NCI-H2196 treated with DMSO at 0.1 percent for 48 hours (cell line): ENCODE measurements at regions not wholly inside any gene's neighbourhood (a gene's known extent, or its start where the extent isn't known, plus 50 kb on each side); places are given as distances from the start of the nearest gene placed in this dataset.
"Not testable (repeated sequence)": the region's sequence is repeated elsewhere in the genome, so short reads cannot be mapped to it uniquely, and the experiment has no call there.

Source experiments
- DNase-seq: peaks from one replicate; lab custom pipeline; 2025; ENCODE audit not compliant: unreplicated experiment; lab: John Stamatoyannopoulos, UW

DNA sequence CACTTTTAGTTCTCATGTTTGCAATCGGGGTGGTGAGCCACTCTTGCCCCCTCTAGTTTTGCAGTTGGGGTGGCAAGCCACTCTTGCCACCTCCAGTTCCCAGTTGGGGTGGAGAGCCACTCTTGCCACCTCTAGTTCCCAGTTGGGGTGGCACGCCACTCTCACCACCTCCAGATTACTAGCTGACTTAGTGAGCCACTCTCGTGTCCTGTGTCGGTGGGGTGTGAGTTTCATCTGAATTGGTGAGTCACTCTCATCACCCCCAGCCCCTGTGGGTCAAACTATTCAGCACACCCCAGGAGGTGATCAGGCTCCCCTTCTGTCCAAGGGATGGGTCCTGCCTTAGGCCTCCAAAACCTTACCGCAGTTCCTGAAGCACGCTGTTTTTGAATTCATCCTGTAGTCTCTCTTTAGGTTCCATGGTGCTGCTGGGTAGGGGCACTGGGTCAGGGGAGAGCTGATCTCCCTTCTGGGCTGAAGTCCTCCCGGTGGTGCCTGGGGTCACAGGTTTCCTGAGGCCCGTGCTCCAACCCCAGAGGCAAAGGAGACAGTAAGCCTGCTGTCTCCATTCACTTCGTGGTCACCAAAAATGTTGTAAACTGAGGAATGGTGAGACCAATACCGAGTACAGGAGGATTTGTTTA, 224.2 kb upstream of the SYNCRIP start:
- no peak for DNase-seq

DNA sequence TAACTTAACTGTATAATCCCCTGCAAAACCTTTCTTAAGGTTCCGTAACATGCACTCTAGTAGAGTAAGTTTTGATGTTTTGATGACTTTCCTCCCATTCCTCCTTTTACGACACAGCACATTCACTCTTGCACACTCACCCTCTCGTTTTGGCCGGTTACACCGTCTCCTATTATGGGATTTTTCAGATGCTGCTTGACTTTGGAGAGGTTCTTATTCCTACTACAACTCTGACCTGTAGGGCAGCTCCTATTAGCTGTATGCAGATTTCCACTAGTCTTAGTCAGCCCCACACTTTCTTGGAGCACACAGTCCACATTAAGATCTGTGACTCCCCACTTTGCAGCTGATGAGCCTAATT, 223.7 kb upstream of the SYNCRIP start:
- DNase-seq: no peak

DNA sequence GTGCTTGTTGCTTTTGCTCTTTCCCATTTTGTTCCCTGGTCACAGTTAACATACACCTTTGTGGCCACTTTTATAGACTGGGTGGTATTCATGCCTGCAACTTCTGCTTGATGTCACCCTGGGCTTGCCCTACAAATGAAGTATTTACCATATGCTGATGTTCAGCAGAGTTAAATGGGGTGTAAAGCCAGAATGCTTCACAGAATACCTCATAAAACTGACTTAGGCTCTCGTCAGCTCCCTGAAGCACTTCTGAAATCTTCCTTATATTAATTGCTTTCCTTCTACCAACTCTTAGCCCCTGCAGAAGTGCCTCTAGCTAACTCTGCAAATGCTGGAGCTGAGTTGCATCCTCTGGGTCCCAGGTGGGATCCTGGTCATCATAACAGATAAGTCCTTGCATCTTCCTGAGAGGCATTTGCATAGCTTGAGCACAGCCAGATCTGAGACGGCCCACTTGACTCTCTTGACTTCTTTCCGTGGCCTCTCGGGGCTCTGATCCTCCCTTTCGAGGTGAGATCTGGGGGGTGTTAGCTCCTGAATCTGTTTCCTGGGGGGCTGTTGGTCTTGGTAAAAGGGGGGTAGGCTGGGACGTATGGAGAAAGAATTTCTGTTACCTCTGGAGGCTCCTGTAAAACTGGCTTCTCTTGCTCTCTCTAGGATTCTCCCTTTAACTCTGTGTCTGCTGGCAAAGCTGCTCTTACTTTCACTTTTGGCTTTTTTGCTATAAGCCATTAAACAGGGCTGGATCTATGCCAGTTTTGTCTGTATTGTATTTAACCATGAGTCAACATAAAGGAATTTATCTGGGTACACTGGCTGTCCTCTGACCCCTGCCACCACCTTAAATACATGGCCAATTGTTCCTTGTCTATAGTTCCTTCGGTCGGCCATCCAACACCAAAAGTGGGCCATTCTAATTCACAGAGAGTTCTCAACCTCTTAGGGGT, 223.0 kb upstream of the SYNCRIP start:
- no peak for DNase-seq

DNA sequence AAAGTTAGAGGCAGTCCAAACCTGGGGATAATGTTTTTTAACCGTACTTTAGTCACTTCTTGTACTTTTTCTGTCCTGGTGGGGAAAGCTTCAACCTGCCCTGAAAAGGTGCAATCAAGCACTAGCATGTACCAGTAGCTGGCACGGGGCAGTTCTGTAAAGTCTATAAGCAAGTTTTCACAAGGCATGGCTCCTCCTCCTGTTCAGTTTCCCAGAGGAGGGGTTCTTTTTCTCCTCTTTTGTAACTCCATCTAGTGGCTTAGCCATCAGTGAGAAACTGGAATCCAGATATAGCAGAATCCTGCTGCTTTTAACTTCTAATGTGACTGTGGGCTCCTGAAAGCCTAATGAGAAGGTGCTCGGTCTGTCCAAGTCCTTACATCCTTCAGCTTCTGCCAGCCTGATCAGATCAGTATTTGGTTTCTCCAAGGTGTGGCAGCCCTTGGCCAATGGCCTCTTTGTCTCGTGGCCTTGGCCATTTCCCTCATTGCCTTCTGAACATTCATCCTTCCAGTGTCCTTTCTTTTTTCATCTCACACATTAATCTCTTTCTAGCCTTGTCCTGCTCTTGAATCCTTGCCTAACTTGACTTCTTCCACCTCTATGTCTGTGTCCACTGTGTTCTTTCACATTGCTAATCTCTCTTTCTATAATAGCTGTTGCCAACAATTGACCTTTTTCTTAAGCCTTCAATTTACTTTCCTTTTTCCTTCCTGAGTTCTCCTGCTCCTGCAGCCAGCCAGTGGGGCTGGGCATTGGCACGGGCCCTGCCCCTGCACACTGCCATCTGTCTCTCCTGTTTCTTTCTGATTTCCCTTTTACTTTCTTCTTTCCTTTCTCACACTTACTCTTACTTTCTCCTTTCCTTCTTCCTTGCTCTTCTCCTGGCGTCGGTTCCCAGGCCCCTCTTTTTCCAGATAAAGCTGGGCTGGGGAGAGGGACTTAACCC, 222.0 kb upstream of the SYNCRIP start:
- DNase-seq: no peak

DNA sequence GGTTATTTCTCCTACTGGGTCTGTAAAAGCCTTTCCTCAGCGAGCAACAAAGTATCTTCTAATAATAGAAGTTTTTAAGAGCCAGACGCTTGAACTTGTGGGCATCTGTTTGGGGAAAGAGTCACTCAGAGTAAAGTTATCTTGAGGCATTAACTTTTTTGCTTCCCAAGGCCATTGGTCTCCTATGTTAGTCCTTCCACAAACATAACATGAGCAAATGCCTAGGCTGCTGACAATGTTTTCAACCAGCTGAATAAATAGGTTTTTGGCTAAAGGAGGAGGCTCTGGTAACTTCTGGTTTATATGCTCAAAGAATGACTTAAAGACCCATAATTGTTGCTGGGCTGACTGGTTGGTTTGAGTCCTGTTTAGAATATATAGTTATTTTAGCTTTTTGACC, 213.5 kb upstream of the SYNCRIP start:
- no peak for DNase-seq

DNA sequence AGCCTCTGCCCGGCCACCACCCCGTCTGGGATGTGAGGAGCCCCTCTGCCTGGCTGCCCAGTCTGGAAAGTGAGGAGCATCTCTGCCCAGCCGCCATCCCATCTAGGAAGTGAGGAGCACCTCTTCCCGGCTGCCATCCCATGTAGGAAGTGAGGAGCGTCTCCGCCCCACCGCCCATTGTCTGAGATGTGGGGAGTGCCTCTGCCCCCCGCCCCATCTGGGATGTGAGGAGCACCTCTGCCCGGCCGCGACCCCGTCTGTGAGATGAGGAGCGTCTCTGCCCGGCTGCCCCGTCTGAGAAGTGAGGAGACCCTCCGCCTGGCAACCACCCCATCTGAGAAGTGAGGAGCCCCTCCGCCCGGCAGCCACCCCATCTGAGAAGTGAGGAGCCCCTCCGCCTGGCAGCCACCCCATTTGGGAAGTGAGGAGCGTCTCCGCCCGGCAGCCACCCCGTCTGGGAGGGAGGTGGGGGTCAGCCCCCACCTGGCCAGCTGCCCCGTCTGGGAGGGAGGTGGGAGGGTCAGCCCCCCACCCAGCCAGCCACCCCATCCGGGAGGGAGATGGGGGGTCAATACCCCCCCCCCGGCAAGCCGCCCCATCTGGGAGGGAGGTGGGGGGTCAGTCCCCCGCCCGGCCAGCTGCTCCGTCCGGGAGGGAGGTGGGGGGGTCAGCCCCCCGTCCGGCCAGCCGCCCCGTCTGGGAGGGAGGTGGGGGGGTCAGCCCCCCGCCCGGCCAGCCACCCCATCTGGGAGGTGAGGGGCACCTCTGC, 195.8 kb upstream of the SYNCRIP start:
- not testable (repeated sequence) for DNase-seq

DNA sequence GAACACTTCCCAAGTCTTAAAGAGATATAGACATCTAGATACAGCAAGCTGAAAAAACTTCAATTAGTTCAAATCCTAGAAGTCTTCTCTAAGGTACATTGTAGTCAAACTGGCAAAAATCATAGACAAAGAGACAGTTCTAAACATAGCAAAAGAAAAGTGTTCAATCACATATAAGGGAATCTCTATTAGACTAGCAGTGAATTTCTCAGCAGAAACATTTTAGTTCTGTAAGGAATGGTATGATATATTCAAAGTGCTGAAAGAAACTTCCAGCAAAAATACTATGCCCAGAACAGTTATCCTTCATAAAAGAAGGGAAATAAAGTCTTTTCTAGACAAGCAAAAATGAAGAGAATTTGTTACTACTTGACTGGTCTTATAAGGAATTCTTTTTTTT, 186.3 kb upstream of the SYNCRIP start:
- no peak for DNase-seq

DNA sequence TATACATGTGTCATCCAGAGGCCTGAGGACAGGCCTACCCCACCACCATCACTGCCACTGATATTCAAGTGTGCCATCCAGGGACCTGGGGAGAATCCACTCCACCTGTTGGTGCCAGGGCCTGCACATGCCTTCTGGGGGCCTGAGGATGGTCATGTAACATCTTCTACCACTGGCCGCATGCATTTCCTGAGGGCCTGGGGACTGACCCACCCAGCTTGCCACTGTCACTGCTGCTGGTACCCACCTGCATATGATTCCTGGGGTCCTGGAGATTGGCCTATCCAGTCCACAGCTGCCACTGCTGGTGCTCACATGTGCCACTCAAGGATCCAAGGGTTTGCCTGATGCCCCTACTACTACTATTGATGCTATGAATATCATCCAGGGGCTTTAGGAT, 184.3 kb upstream of the SYNCRIP start:
- no peak for DNase-seq

DNA sequence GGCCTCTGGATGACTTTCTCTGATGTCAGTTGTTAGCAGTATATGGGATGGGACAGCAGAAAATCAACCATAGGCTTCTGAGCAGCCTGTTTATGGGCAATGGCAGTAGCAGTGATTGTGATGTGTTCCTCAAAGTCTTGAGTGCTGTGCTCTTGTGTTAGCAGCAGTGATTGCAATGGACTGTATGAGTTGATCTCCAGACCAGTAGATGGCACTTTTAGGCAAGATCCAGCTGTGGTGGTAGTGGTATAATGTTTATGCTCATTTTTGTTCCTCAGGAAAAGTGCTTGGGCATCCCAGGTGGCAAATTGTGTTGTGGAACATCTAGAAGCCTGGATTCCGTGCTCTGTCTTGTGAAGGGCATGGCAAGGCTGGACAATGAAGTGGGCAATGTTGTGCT, 181.6 kb upstream of the SYNCRIP start:
- DNase-seq: no peak

DNA sequence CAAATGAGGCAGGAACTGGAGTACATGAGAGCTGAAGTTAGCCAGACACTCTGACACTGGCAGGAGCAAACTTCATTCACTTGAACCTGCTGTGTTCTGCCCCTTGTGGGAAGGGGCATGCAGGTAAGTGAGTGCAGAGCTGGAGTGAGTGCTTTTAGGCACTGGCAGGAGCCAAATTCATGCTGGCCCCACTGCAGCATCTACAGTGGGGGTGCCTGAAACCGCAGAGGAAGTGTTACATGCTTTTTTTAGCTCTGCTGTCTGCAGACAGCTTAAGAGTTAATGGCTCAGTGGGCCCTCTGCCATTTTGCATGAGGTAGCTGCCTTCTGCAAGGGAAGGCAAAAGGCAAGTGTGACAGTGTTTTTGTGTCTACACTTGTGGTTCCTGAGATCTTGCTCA, 167.9 kb upstream of the SYNCRIP start:
- no peak for DNase-seq

DNA sequence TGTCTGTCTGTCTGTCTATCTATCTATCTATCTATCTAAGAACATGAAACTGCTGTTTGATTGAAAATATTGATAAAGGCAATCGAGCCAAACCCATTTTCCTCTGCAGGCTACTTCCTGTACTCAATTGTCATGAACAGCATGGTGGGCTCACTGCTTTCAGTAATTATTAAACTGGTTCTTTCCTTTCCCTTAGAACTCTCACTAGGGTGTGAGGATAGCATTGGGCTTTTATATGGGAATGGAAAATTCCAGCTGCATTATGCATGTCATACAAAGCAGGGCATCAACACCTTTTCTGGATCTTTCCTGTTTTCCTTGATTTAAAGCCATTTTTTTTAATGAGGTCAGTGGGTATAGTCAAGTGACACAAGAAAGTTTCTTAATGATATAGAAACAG, 161.0 kb upstream of the SYNCRIP start:
- no peak for DNase-seq

DNA sequence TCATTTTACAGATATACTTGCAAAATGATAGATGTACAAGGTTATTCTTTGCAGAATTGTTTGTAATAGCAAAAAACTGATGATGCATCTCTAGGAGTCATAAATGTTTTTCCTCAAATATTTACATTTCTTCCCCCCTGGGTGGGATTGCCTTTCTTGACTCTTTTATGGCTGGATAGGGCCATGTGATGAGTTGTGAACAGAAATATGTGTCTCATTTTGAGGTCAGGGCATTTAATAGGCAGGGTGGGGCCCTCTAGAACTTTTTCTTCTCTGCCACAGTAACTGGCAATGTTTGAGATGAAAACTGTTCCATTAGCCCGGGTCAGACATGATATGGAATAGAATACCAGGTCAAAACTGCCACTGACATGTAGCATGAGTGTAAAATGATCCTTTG, 159.5 kb upstream of the SYNCRIP start:
- DNase-seq: no peak

DNA sequence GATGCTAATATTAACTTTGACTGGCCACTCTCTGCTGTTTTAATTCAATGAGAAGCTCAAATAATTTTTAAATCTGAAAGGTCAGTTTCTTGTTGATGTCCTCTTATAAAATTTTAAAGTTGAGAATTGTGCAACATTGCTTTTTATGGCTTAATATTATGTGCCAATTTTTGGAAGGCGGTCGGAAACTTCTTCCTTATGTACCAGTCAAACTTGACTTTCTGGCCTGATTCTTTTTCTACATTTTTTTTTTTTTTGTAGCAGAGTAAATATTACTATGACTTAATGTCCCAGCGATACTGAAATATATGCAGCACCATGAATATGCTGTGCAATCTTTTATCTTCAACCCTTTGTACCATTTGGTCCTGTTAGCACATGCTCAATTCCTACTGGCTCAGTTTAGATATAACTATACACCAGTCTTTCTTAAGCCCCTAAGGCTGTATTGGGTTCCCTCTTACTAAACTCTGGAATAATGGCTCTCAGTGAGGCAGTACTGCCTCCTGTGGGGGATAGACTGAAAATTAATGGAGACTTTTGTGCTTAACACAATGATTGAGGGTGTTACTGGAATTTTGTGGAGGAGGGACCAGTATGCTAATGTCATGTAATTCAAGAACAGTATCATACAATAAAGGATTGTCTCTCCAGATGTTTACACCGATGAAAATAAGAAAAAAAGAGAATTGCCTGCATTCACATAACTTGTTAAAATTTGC, 156.4 kb upstream of the SYNCRIP start:
- no peak for DNase-seq

DNA sequence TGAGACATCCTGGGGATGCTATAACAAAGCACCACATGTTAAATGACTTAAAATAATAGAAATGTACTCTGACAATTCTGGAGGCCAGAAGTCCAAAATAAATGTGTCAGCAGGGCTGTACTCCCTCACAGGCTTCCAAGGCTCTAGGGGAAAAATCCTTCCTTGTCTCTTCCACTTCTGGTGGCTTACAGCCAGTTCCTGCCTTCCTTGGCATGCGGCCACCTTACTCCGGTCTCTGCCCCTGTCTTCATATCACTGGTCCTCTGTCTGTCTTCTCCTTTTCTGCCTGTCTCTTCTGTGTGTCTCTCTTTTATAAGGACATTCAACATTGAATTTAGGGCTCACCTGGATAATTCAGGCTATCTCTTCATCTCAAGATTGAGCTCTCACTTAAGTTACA, 155.3 kb upstream of the SYNCRIP start:
- no peak for DNase-seq

DNA sequence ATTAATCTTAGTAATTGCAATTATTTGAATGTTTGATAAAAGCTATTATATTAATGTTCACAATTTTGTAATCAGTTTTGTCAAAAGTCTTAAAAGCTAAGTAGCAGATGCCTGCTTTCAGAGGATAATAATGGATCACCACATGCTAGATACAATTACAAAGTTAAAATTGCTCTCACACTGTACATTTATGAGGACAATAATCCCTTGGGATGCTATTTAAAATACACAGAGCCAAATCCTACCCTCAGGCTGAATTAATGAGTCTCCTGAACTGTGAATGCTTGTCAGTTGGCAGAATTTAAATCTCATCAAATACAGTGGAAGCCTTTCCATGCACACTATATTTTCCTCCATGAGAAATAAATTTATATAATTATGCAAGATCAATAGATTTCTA, 153.3 kb upstream of the SYNCRIP start:
- DNase-seq: no peak

DNA sequence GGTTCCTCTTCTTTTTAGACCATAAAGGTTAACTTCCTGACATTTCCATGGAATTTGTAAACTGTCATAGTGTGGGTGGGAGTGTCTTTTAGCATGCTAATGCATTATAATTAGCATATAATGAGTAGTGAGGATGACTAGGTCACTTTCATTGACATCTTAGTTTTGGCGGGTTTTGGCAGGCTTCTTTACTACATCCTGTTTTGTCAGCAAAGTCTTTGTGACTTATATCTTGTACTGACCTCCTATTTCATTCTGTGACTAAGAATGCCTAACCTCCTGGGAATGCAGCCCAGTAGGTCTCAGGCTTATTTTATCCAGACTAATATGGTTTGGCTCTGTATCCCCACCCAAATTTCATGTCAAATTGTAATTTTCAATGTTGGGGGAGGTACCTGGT, 149.6 kb upstream of the SYNCRIP start:
- no peak for DNase-seq

DNA sequence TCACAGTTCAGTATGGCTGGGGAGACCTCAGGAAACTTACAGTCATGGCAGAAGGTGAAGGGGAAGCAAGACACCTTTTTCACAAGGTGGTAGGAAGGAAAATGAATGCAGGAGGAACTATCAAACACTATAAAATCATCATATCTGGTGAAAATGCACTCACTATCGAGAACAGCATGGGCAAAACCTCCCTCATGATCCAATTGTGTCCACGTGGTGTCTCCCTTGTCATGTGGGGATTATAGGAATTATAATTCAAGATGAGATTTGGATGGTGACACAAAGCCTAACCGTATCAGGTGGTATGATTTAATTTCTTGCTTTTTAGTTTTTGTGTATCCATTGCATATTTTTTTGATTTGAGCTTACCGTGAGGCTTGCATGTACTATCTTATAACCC, 133.2 kb upstream of the SYNCRIP start:
- DNase-seq: no peak

DNA sequence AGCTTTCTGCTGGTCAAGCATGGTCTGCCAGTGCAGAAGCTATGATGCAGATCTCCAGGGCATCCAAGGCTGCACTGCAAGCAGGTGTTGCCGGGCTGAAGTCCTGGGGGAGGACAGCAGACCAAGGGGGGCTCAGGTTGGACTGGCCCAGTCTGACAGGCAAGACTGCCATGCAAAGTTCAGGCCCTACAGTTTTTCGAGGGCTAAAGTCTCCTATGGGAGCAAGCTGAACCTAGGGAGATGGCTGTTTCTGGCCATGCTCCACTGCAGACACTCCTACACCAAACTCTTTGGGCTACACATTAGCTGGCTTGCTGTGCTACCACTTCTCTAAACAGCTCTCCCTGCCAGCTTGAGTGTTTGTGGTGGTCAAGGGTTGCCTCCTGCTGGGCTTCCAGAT, 130.0 kb upstream of the SYNCRIP start:
- no peak for DNase-seq

DNA sequence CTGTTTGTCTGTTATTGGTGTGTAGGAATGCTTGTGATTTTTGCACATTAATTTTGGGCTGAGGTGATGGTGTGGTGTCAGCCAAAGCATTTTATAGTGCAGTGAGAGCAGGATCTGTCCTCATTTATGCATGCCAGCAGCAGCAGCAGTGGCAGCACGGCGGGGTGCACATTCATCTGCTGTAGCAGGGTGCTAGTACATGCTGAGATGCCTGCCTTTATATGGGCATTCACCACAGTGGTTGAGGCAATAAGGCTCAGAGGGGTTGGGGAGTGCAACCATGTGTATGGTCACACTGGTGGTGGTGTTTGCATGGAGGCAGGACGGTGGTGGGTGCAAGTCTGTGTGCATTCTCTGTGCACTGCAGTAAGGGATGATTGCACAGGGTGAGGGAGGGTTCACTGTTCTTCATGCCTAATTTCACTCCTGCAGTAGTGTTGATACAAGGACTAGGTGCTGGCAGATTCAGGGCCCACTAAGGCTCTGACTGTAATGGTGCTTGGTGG, 129.3 kb upstream of the SYNCRIP start:
- no peak for DNase-seq

DNA sequence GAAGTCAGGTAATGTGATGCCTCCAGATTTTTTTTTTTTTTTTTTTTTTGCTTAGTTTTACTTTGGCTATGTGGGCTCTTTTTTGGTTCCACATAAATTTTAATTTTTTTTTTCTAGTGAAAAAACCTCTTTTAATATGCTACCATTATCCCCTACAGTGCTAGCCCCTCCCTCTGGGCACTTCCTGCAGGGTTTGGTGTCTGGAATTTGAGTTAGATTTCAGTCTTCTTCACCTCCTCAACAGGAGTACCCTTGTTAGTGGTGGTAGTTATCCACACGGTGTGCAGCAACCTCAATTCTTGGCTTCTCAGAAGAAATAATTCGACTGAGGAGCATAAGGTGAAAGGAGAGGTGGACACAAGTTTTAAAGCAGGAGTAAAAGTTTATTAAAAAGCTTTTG, 128.8 kb upstream of the SYNCRIP start:
- DNase-seq: no peak
